GM21723 (cell line): ENCODE measurements at regions not wholly inside any gene's neighbourhood (a gene's known extent, or its start where the extent isn't known, plus 50 kb on each side); places are given as distances from the start of the nearest gene placed in this dataset.

Source experiments
- ATAC-seq: cut with Tn5 transposase; IDR thresholded peaks from one replicate; pipeline ENCODE4 v1.9.1; 2021; ENCODE audit warnings: mild to moderate bottlenecking, moderate library complexity; ENCODE audit not compliant: unreplicated experiment

DNA sequence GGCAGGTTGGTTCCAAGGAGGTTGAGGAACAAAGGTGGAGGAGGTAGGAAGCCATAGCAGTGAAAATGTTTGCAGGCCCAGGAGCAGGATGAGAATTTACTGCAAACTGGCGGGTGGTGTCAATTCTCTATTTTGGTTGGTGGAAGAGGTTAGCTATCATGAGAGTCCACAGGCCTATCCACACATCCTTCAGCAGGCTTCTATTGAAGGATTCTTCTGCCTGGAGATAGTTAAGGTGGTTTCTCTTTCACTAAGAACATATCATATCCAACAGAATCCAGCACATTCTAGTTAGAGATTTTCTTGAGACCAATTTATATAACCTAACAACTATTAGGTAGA is 68.9 kb upstream of the DYRK2 start:
- ATAC-seq = no peak

DNA sequence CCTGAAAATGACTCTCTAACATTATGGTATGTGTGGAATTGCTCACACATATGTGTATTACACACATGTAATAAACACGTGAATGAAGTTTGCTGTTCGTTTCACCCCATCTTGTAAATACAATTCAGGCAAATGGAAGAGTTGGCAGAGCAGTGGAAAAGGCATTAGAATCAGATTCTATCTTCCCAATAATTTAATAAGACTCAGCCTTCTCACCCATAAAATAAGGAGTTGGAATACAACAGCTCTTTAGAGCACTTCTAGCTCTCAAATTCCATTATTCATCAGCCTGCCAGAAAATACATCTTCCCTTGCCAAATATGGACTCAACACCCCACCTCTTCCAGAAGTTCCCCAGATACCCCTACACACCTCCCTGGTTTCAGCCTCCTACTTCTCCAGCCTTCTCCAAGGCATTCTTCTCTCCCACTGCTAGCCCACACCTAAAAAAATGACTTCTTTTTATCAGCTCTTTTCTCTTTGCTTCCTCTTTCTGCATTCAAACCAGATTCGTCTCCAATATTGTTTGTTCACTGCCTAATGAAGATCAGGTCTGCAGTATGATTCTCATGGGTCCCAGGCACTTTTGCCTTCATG is 66.2 kb upstream of the DYRK2 start:
- ATAC-seq = no peak

DNA sequence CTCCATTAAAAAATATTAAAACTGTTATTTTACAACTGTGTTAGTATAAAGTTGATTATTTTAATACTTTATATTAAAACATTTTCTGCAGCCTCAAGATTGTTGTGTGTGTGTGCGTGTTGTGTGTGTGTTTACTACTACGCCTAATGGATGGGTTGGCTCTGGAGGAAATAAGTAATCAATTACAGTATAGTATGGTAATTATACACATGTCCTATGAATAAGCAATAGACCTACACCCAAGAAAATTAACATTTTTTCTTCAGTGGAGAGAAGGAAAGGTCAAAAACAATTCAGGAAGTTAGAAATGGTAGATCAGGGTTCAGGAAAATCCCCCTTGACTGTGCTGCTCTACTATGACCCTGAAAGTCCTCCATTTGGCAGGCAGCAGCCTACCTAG is 65.7 kb upstream of the DYRK2 start:
- ATAC-seq = no peak

DNA sequence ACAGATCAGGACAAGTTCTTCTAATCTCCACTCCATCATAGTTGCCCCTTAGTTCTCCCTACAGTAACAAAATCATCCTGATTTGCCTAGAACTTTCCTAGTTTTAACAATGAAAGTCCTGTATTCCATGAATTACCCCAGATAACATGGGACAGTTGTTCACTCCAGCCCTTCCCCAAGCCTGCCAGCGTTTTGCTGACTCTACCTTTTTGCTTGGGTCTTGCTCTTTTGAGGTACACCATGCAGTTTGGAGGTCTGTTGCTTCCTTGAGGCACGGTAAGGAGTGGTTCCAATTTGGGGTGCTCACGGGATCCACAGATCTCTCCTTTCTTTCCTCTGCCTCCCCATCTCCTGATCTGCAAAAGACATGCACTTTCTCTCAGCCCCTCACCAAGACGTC is 61.6 kb upstream of the DYRK2 start:
- ATAC-seq = no peak

- no peak for ATAC-seq
These were observed 59.5 kb upstream of the DYRK2 start for GRCh38 chr12:67589078-67589477.

DNA sequence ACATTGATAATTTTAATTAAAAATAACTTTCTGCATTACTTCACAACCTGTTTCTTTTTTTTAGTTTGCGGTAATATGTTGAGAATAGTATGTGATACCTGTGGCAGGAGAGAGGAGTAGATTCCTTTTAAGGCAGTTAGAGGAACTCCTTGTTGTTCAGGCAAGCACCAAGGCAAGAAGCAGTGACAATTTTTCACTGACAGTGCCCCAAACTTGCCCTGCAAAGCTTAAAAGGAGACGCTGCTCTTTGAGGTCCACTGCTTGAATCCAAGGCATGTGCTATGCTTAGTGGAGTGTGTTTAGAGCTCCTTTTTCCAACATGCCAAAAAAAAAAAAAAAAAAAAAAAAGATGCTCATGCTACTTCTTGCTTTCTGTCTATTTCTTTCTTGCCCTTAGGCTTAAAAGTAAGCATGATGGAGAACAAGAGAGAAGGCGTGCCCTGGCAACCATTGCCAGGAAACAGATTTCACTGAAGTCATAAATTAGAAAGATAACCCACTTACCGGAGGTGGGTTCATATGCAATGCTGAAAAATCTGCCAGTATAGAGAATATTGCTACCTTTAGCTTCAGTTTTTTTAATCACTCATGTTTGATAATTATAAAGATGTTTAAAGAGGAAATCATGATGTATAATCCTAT is 58.3 kb upstream of the DYRK2 start:
- no peak for ATAC-seq

DNA sequence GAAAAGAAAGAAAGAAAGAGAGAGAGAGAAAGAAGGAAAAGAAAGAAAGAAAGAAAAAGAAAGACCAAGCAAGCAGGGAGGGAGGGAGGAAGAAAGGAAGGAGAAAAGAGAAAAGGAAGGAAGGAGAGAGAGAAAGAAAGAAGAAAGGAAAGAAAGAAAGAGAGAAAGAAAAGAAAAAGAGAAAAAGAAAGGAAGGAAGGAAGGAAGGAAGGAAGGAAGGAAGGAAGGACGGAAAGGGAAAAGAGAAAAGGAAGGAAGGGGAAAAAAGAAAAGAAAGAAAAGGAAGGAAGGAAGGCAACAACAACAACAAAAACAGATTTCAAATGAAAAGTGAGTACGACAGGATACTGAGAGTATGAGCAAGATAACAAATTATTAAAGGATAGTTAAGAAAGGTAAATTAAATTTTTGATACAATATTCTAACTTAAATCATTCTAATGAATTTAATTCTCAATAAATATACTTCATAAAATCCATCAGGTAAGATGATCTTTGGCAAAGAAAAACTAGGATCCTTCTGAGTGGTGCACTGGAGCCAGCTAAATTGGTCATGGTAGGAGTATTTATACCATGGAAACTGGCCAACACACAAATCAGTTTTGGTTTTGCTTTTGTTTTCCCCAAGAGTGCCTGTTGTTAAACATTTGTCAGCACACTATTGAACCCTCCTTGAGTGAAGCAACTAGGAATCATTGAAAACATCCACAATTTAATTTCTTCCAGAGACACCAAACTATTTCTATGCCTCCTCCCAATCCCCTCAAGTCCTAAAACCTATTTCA is 56.1 kb upstream of the DYRK2 start:
- peak; percentile 93 for ATAC-seq

DNA sequence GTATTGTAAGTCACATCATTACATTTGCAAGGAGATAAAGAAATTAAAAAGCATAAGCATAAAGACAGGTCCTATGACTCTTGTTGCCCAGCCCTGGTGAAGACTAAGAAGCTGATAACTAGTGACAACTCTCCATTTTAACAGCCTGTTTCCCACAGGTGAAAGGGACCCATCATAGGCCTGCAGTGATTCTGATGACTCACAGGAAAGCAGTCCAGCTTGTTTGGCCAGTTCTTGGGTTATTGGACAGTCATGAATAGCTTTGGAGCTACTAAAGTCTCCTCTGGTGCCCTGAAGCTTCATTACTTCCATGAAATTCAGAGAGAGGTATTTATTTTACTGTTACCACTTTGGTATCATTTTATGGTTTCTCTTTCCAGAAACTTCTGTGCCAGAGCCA is 55.5 kb upstream of the DYRK2 start:
- peak; percentile 21 for ATAC-seq

GRCh38 chr12:67593461-67594330 is 54.8 kb upstream of the DYRK2 start:
- no peak for ATAC-seq

GRCh38 chr12:67594888-67595287 is 53.7 kb upstream of the DYRK2 start:
- no peak for ATAC-seq

- ATAC-seq = no peak
These were observed 53.2 kb upstream of the DYRK2 start for GRCh38 chr12:67595365-67595764.

DNA sequence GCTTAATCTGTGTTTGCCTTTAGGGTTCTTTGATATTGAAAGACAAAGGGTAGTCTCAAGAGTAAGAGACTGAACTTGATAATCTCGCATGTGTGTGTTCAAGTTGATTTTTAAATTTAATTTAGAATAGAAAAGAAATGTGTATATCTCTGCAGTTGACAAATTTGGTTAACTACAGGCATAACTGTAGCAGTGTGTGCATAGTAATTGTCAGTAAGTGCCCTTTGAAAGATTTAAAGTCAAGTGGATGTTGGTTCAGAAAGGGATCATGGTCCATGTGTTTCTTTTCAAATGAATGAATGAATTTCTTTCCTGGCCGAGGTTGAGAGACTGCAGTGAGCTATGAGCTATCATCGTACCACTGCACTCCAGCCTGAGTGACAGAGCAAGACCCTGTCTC is 49.9 kb upstream of the DYRK2 start:
- no peak for ATAC-seq
